NB4 (cell line): ENCODE measurements at regions not wholly inside any gene's neighbourhood (a gene's known extent, or its start where the extent isn't known, plus 50 kb on each side); places are given as distances from the start of the nearest gene placed in this dataset.

Experiments used
- CTCF ChIP-seq: IDR thresholded peaks from one replicate; pipeline ENCODE4 v1.5.1; 2012; ENCODE audit warnings: low read depth, low read length
- MAX ChIP-seq: IDR thresholded peaks from 2 replicates; pipeline ENCODE4 v1.6.1; 2011; ENCODE audit warnings: low read depth, low read length
- MYC ChIP-seq: IDR thresholded peaks from 2 replicates; pipeline ENCODE4 v1.6.1; 2011; ENCODE audit warnings: low read depth, low read length
- POLR2A ChIP-seq: IDR thresholded peaks from 2 replicates; pipeline ENCODE4 v1.6.1; 2011; ENCODE audit warnings: mild to moderate bottlenecking; ENCODE audit not compliant: insufficient read length; ENCODE audit errors: extremely low read depth

- TF ChIP-seq CTCF (no peak), MYC (no peak), POLR2A (no peak), MAX (no peak)
These were observed 327.4 kb downstream of the BUD13 start for GRCh38 chr11:116445108-116446047.
